Activated B cell treated with CpG ODN at 0.5 μM for 24 hours (primary cell): ENCODE measurements at regions not wholly inside any gene's neighbourhood (a gene's known extent, or its start where the extent isn't known, plus 50 kb on each side); places are given as distances from the start of the nearest gene placed in this dataset.

ENCODE experiments used
- ATAC-seq: fragments of 200-7000 bp; cut with Tn5 transposase; one replicate; pipeline ENCODE4 v1.10.0; 2021; ENCODE audit warnings: low read depth, mild to moderate bottlenecking, moderate library complexity
- CTCF ChIA-PET: fragments of 350-600 bp; sonication (Branson Sonifier 250); formaldehyde crosslinking; loops from one replicate; lab custom pipeline; 2021; ENCODE audit warnings: antibody characterized with exemption; lab: Charles Lee
- POLR2A ChIA-PET: fragments of 350-600 bp; sonication (Branson Sonifier 250); formaldehyde crosslinking; loops from one replicate; lab custom pipeline; 2021; ENCODE audit warnings: antibody characterized with exemption; lab: Charles Lee
- DNase-seq: peaks from one replicate; pipeline ENCODE4 v3.0.0; 2022
- H3K27ac Mint-ChIP-seq: one replicate; pipeline ENCODE4 v1.8.0; 2020; ENCODE audit warnings: mixed read lengths
- H3K27me3 Mint-ChIP-seq: one replicate; pipeline ENCODE4 v1.8.0; 2021; ENCODE audit warnings: mixed read lengths
- H3K36me3 Mint-ChIP-seq: one replicate; pipeline ENCODE4 v1.8.0; 2021; ENCODE audit warnings: low read depth, mixed read lengths
- H3K4me1 Mint-ChIP-seq: one replicate; pipeline ENCODE4 v1.8.0; 2021; ENCODE audit warnings: mixed read lengths
- H3K4me3 Mint-ChIP-seq: one replicate; pipeline ENCODE4 v1.8.0; 2020; ENCODE audit warnings: mild to moderate bottlenecking, mixed read lengths
- H3K9me3 Mint-ChIP-seq: one replicate; pipeline ENCODE4 v1.8.0; 2020; ENCODE audit warnings: mixed read lengths
- intact Hi-C: fragments of 100-400 bp; cut with micrococcal nuclease; formaldehyde crosslinking; loops from one replicate; pipeline ENCODE4 v1.15.1; 2024
- TF ChIP-seq, protein P1 (sequence below): fragments of 200-600 bp; IDR thresholded peaks from one replicate; pipeline ENCODE4 v1.8.0; 2022; ENCODE audit warnings: antibody characterized with exemption, mild to moderate bottlenecking

GRCh38 chr13:106712381-106712780, 144.4 kb upstream of the ARGLU1 start:
- TF ChIP-seq, protein P1, sequence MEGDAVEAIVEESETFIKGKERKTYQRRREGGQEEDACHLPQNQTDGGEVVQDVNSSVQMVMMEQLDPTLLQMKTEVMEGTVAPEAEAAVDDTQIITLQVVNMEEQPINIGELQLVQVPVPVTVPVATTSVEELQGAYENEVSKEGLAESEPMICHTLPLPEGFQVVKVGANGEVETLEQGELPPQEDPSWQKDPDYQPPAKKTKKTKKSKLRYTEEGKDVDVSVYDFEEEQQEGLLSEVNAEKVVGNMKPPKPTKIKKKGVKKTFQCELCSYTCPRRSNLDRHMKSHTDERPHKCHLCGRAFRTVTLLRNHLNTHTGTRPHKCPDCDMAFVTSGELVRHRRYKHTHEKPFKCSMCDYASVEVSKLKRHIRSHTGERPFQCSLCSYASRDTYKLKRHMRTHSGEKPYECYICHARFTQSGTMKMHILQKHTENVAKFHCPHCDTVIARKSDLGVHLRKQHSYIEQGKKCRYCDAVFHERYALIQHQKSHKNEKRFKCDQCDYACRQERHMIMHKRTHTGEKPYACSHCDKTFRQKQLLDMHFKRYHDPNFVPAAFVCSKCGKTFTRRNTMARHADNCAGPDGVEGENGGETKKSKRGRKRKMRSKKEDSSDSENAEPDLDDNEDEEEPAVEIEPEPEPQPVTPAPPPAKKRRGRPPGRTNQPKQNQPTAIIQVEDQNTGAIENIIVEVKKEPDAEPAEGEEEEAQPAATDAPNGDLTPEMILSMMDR, result no peak
- no peak for DNase-seq
- no peaks in the 10 kb centered on the region for H3K27me3 Mint-ChIP-seq
- ATAC-seq, result no peak
- no peak overlapping the region for H3K4me3 Mint-ChIP-seq
- H3K9me3 Mint-ChIP-seq, result peaks cover 2% of the 10 kb centered on the region
- H3K4me1 Mint-ChIP-seq, result no peaks in the 10 kb centered on the region
- CTCF ChIA-PET, result no interaction called here
- intact Hi-C loops, result no loop called here
- no peak overlapping the region for H3K27ac Mint-ChIP-seq
- POLR2A ChIA-PET, result no interaction called here
- H3K36me3 Mint-ChIP-seq, result no peaks in the 10 kb centered on the region

- no peaks in the 10 kb centered on the region for H3K36me3 Mint-ChIP-seq
- intact Hi-C loops, result no loop called here
- no peak overlapping the region for H3K4me3 Mint-ChIP-seq
- H3K27me3 Mint-ChIP-seq, result no peaks in the 10 kb centered on the region
- TF ChIP-seq, protein P1, result no peak
- DNase-seq (no peak), ATAC-seq (no peak)
- H3K4me1 Mint-ChIP-seq, result no peaks in the 10 kb centered on the region
- H3K9me3 Mint-ChIP-seq, result no peaks in the 10 kb centered on the region
- no peak overlapping the region for H3K27ac Mint-ChIP-seq
- POLR2A ChIA-PET, result no interaction called here
- CTCF ChIA-PET, result no interaction called here
Observed at GRCh38 chr13:106710266-106710665, 142.3 kb upstream of the ARGLU1 start.

DNA sequence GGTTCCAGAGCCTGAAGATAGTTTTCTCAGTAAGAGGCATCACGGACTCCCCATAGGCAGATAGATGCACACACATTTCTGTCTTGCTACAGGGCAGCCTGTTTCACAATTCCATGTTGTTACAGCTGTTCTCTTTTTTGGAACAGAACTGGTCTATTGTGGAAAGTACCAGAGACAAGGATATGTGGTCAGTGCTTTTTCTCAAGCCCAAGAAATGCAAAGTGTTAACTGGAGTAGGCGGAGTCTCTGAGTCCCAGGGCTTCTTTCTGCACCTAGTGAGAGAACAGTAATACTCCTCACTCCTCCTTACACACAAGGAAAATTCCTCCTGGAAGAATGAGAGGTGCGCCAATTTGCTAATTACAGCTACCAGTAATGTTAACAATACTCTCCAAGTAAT, 141.6 kb upstream of the ARGLU1 start:
- TF ChIP-seq, protein P1, result no peak

DNA sequence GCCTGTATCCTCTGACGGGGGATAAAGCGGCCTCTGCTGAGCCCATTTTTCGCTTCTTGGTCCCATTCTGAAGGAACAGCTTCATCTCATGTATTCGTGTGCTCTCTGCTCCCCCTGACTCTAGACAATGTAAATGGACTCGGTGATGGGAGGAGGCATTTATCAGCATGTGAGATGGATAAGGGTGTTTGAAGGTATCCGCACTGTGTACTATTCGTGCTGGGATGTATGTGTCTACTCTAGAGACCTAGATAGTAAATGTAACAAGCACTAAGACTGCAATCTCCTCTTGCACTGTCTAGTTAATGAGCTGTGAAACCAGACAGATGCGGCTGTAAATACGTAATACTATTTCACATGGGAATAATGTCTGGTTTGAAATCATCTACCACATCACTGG, 134.6 kb upstream of the ARGLU1 start:
- Mint-ChIP-seq H3K9me3 (no peaks in the 10 kb centered on the region), H3K4me1 (no peaks in the 10 kb centered on the region), H3K4me3 (no peak overlapping the region), H3K27me3 (no peaks in the 10 kb centered on the region), H3K36me3 (no peaks in the 10 kb centered on the region), H3K27ac (no peak overlapping the region)
- DNase-seq (no peak), ATAC-seq (no peak)
- TF ChIP-seq, protein P1, result no peak
- ChIA-PET CTCF (no interaction called here), POLR2A (no interaction called here)
- intact Hi-C loops, result no loop called here

More for the DNA sequence above, 141.6 kb upstream of the ARGLU1 start:
- H3K9me3 Mint-ChIP-seq, result no peaks in the 10 kb centered on the region
- intact Hi-C loops, result no loop called here
- H3K27ac Mint-ChIP-seq, result no peak overlapping the region
- no peak overlapping the region for H3K4me3 Mint-ChIP-seq
- no peak for DNase-seq
- no peaks in the 10 kb centered on the region for H3K27me3 Mint-ChIP-seq
- ChIA-PET CTCF (no interaction called here), POLR2A (no interaction called here)
- no peaks in the 10 kb centered on the region for H3K4me1 Mint-ChIP-seq
- no peaks in the 10 kb centered on the region for H3K36me3 Mint-ChIP-seq
- ATAC-seq, result no peak

- ChIA-PET POLR2A (no interaction called here), CTCF (no interaction called here)
- H3K4me3 Mint-ChIP-seq, result no peak overlapping the region
- no peaks in the 10 kb centered on the region for H3K4me1 Mint-ChIP-seq
- no peaks in the 10 kb centered on the region for H3K36me3 Mint-ChIP-seq
- H3K9me3 Mint-ChIP-seq, result no peaks in the 10 kb centered on the region
- TF ChIP-seq, protein P1, result no peak
- no peak for DNase-seq
- H3K27me3 Mint-ChIP-seq, result no peaks in the 10 kb centered on the region
- intact Hi-C loops, result no loop called here
- H3K27ac Mint-ChIP-seq, result no peak overlapping the region
- no peak for ATAC-seq
Observed at GRCh38 chr13:106701771-106702341, 133.9 kb upstream of the ARGLU1 start.
